A549 (cell line): ENCODE measurements at regions not wholly inside any gene's neighbourhood (a gene's known extent, or its start where the extent isn't known, plus 50 kb on each side); places are given as distances from the start of the nearest gene placed in this dataset.

Experiments used
- BCL3 ChIP-seq: fragments of >200 bp; sonication (Bioruptor Twin); formaldehyde crosslinking; IDR thresholded peaks from 3 replicates; pipeline ENCODE4 v1.6.1; 2016
- CTCF ChIP-seq: fragments of >200 bp; sonication (Bioruptor Twin); formaldehyde crosslinking; IDR thresholded peaks from 3 replicates; pipeline ENCODE4 v1.5.1; 2016

- TF ChIP-seq CTCF (no peak), BCL3 (no peak)
Measured at GRCh38 chr4:138770818-138771217, 244.8 kb upstream of the NOCT start.
